Inflammatory macrophage (primary cell): ENCODE measurements at regions not wholly inside any gene's neighbourhood (a gene's known extent, or its start where the extent isn't known, plus 50 kb on each side); places are given as distances from the start of the nearest gene placed in this dataset.

Experiments
- DNase-seq, 2 donors: peaks; one replicate each; pipeline ENCODE4 v3.0.0-alpha.2; 2020 to 2022

DNA sequence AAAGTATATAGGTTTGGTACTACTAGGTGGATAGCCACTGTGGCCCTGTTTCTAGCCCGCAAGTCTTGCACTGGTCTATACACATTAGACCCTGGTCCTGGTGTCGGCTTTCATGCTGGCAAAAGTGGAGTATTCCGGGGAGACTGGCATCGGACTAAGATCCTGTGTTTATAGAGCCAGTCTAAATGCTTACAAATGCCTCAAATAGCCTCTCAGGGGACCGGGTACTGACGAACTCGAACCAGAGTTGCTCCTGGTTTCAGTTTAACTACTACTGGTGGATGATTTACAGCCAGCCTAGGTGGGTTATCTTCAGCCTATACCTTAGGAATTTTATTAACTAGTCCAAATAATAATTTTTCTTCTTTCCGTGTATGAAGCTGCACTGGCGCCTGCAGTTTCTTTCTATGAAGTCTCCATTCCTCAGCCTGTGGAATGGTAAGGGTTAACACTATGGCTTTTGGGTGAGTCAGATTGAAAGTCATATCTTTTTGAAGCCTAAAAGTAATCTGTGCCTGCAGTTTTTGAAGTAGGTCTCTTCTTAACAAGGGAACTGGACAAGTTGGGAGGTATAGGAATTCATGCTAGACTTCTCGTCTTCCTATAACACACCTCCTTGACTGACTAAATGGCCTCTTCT is 51.3 kb downstream of the OR10H4 start:
- DNase-seq, result no peak

DNA sequence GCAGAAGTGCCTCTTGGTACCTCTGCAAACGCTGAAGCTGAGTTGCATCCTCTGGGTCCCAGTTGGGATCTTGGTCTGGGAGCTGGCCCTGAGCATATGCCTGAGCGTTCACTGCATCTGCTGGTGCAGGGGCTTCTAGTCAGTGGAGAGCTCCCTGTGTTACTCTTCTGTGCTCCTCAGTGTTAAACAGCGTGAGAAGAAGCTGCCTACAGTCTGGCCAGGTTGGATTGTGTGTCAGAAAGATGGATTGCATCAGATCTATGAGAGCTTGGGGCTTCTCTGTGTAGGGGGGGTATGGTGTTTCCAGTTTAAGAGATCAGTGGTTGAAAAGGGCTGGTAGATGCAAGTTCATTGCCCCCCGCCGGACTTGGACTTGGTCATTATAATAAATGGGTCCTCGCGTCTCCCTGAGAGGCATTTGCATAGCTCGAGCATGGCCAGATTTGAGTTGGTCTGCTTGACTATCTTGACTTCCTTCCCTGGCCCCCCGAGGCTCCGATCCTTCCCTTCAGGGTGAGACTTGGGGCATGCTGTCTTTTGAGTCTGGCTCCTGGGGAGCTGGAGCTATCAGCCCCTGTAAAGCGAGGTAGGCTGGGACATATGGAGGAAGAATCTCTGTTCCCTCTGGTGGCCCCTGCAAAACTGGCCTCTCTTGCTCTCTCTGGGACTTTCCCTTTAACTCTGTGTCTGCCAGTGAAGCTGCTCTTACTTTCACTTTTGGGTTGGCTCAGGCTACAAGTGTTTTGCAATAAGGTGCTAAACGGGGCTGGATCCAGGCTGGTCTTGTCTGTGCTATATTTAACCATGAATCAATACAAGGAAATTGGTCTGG is 52.9 kb downstream of the OR10H4 start:
- peak; percentile 51 to 52 for DNase-seq

DNA sequence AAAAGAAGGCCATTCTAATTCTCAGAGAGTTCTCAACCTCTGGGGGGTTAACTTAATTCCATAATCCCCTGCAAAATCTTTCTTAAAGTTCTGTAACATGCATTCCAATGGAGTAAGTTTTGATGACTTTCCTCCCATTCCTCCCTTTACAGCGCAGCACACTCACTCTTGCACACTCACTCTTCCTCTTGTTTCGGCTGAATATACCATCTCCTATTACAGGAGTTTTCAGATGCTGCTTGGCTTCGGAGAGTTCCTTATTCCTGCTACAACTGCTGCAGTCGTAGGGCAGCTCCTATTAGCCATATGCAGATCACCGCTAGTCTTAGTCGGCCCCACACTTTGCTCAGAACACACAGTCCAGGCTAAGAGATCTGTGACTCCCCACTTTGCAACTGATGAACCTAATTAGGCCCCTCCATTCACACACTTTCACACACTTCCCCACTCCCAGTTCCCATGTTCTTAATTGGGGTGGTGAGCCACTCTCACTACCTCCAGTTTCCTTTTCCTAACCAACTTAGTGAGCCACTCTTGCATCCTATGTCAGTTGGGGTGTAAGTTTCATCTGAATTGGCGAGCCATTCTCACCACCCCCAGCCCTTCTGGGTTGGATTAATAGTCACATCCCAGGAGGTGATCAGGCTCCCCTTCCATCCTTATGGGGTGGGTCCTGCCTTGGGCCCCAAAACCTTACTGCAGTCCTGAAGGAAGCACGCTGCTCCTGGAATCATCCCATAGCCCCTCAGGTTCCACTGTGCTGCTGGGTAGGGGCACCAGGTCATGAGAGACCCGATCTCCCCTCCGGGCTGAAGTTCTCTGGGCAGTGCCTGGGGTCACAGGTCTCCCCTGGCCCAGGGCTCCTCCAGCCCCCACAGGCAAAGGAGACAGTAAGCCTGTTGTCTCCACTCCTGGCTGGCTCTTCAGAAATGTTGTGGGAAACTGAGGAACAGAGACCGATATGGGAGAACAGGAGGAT is 53.9 kb downstream of the OR10H4 start:
- DNase-seq, result peak; percentile 13 to 32

DNA sequence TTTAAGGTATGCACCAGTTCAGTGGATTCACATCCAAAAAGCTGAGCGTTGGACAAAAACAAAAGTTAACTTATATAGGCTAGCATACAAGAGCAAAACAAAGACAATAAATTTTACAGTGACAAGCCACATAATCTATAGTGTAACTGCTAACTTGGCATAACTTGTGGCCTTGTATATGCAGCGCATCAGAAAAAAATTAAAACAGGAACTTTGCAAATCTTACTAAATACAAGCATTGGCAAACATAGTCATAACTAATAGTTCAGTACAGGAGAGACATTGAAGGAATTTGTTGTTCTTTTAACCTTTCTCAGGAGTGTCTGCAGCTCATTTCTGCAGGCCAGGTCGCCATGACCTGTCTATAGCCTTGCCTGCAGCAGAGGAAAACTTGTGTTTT is 54.6 kb downstream of the OR10H4 start:
- DNase-seq, result peak; percentile 22 to 55

DNA sequence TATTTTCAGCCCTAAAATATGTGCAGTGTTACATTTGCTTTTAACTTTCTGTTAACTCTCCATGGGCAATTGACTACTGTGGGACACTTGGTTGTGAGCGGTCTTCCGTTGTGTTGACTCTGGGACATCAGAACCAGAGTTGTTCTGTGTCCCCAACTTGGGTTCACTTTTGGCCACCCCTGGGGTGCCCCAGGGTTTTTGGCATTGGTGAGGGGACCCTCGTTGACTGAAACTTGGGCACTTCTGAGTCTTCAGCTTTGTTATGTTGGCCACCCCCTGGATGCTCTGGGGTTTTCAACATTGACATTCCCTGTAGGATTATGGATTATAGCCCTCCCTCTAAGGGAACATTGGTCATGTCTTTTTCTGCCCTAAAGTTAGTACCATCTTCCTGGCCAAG is 57.1 kb downstream of the OR10H4 start:
- no peak for DNase-seq

DNA sequence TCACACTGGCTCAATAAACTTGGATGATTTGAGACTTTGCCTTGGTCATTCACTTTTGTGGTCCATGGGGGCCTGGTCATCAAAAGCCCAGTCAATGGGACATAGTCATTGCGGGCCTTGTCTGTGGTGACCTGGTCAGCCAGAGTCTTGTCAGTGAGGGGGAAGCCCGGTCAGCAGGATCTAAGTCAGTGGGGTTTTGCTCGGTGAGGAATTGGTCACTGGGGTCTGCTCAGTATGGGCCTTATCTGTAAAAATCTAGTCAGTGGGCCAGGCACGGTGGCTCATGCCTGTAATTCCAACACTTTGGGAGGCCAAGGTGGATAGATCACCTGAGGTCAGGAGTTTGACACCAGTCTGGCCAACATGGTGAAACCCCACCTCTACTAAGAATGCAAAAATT is 63.7 kb upstream of the TPM4 start:
- no peak for DNase-seq

DNA sequence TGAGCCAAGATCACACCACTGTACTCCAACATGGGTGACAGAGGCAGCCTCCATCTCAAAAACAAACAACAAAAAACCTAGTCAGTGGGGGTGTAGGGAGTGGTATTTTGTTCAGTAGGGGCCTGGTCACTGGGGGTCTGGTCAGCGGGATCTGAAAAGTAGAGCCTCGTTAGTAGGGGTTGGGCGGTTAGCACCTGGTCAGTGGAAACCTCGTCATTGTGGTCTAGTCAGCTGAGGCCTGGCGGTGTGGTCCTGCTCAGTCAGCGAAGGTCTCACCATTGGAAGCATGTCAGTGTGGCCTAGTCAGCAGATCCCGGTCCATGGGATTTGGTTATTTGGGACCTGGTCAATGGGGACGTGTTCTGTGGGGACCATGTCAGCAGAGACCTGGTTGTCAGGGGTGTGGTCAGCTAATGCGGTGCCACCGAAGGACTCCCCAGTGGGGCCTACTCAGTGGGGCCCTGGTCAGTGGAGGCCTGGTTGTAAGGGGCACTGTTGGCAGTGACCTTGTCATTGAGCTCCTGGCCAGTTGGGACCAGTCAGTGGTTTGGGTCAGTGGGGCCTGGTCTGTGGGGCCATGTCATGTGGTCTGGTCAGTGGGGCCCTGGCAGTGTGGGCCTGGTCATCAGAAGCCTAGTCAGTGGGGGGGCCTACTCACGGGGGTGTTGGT is 63.0 kb upstream of the TPM4 start:
- no peak for DNase-seq

DNA sequence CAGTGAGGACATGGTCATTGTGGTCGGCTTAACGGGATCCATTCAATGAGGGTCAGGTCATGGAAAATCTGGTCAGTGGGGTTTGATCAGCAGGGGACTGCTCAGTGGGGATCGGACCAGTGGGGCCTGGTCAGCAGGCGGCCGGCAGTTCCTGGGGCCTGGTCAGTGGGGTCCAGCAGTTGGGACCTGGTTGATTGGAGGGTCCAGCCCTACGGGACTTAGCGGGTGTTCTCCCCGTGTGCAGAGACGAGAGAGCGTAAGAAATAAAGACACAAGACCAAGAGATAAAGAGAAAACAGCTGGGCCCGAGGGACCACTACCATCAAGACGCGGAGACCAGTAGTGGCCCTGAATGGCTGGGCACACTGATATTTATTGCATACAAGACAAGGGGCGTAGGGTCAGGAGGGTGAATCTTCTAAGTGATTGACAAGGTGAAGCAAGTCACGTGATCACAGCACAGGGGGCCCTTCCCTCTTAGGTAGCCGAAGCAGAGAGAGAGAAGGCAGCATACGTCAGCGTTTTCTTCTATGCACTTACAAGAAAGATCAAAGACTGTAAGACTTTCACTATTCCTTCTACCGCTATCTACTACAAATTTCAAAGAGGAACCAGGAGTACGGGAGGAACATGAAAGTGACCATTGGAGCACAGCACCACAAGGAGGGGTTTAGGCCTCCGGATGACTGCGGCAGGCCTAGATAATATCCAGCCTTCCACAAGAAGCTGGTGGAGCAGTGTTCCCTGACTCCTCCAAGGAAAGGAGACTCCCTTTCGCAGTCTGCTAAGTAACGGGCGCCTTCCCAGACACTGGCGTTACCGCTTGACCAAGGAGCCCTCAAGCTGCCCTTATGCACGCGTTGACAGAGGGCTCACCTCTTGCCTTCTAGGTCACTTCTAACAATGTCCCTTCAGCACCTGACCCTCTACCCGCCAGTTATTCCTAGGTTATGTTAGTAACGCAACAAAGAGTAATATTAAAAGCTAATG is 62.1 kb upstream of the TPM4 start:
- no peak for DNase-seq

DNA sequence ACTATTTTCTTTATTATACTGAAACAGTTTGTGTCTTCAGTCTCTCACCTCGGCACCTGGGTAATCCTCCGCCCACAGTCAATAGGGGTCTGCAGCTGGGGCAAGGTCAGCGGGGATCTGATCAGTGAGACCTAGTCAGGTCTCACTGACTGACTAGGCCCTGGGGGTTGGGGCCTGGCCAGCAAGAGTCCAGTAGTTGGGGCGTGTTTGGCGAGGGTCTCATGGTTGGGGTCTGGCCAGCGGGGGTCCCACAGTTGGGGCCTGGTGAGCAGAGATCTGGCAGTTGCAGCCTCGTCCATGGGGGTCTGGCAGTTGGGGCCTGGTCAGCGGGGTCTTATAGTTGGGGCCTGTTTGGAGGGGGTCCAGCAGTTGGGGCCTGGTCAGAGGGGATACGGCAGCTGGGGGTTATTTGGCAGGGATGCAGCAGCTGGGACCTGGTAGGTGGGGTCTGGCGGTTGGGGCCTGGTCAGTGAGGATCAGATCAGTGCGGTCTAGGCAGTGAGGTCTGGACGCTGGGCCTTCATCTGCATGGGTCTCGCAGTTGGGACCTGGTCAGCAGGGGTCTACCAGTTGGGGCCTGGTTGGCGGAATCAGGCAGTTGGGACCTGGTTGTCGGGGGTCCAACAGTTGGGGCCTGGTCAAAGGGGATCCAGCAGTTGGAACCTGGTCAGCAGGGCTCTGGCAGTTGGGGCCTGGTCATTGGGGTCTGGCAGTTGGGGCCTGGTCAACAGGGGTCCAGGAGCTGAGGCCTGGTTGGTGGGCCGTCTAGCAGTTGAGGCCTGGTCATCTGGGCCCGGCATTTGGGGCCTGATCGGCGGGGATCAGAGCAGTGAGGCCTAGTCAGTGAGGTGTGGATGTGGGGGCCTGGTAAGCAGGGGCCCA is 61.1 kb upstream of the TPM4 start:
- DNase-seq, result no peak

DNA sequence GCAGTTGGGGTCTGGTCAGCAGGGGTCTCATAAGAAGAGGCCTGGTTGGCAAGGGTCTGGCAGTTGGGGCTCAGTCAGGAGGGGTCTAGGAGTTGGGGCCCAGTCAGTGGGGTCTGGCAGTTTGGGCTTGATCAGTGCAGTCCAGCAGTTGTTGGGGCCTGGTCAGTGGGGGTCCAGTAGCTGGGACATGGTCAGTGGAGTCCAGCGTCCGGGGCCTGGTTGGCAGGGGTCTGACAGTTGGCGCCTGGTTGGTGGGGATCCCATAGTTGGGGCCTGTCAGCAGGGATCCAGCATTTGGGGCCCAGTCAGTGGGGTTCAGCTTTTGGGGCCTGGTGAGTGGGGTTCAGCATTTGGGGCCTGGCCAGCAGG is 60.5 kb upstream of the TPM4 start:
- no peak for DNase-seq

DNA sequence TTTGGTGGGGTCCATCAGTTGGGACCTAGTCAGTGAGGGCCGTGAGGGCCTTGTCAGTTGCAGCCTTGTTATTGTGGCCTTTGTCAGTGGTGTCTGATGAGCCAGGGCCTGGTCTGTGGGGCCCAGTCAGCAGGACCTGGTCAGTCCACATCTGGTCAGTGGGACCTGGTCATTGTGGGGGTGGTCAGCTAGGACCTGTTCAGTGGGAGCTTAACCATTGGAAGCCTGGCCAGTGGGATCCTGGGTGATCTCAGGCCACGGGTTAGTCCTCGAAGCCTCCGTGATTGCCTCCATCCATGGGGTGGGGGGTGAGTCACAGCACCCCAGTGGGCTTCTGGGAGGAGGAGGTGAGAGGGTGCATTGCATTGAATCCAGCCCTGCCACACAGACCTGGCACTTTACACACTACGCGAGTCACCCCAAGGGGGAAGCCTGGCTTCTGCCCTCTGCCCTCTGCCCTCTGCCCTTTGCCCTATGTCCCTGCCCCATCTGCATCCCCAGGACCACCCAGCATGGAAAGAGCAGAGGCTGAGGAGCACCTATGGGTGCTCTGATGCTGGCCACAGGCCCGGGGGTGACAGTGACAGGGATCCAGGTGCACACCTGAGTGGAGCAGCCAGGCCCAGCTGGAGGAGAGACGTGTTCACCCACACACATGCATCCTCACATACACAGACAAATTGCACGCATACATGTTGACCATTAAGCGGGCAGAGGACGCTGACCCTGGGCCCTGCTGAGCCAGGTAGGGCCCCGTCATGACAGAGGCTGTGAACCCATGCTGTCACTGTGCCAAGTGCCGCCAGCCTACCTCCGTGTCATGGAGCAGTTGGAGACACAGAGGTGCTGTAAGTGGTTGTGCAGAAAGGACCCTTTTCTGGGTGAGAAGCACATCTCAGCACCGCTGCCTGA is 59.8 kb upstream of the TPM4 start:
- no peak for DNase-seq

DNA sequence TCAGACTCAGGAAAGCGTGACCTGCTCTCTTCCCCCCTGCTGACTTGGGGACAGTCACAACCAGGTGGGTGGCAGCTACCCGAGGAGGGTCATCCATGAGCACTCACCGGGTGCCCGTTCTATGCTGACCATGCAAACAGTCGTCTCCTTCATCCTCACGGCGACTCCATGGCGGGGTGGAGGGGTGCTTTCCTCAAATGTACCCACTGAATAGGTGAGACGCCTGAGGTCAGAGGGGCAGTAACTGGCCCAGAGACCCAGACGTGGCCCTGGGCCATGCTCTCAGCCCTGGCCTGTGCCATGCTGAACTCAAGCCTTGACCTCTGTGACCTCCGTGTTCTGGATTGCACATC is 59.2 kb upstream of the TPM4 start:
- no peak for DNase-seq

DNA sequence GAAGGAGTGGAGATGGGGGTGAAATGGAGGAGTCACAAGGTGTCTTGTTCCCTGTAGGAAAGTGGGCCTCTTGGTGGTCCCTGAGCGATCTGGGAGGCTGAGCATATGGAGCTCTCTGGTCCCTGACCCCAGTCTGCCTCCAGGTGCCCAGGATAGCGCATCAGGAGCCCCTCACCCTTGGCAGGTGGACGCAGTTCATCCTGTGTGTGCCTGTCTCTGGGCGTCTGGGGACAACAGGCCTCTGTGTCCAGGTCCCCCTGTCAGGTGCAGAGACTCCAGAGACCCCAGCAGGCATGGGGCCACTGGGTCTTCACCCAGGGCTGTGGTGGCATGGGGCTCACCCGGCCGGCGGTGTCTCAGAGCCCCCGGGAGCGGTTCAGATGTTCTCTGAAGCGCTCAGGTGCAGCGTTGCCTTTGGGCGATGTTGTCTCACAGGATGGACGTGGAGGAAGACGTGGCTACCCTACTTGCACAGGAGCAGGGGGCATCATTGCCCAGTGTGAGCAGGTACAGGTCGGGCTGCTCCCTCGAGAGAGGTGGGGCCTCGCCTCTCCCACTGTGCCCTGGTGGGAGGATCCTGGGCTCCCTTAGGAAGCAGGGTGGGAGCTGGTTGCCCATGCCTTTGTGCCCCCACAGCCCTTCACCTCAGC is 58.1 kb upstream of the TPM4 start:
- no peak for DNase-seq

DNA sequence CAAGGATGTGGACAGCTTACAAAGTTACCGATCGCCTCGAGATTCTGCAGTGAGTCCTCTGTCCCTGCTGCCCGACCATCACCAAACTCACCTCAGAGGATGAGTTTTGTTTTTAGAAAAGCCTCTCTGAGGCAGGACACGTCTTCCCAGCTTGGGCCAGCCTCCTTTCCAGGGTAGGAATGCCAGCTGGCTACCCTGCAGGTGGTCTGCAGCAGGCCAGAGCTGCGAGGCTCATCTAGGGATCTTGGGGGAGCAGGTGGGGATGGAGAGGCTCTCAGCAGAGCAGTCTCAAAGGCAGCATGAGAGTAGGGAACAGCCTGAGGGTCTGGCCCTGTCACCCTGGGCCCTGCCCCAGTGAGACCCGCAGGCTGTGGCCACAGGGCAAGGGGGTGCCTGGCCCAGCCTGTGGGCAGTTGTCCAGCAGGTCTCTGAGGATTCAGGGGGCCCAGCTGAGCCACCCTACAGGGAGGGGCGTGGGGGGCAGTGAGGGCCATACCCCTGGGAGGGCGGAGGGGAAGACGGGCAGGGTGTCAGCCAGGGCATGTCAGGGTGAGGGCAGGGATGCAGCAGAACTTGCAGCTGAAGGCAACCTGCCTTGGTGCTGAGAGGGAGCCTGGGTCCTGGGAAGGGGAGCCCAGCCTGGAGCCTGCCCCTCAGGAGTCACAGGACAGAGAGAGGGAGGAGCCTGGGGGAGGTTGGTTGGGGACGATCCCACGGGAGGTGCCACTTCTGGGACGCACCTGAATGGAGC is 57.3 kb upstream of the TPM4 start:
- no peak for DNase-seq

DNA sequence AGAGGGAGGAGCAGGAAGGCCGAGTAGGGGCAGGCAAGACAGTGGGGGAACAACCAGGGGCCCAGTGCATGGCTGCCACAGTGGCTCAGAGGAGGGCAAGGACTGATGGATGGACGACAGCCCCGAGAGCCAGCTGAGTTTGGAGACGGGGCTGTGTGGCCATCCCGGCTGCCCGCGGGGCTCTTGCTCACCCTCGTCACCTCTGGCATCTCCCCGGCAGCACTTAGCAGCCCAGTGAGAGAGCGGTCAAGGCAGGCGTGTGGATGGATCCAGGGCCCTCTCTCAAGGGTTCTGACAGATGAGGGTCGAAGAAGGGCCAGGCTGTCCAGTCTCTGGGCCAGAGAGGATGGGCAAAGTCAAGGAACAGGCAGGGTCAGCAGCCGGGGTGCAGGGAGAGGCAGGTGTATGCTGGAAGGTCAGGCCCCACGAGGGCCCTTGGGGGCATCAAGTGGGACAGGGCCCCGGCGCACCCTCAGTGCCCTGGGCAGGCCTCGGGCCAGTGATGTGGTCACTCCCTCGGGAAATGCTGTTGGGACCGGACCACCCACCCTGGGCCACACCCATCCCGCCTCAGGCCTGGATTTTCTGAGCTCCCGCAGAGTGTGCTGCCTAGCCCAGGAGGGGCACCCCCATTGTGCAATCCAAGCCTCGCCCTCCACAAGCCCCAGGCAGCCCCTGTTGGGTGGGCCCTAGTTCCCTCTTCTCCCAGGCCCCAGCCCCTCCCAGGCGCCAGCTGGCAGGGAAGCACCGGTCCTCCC is 56.4 kb upstream of the TPM4 start:
- no peak for DNase-seq

DNA sequence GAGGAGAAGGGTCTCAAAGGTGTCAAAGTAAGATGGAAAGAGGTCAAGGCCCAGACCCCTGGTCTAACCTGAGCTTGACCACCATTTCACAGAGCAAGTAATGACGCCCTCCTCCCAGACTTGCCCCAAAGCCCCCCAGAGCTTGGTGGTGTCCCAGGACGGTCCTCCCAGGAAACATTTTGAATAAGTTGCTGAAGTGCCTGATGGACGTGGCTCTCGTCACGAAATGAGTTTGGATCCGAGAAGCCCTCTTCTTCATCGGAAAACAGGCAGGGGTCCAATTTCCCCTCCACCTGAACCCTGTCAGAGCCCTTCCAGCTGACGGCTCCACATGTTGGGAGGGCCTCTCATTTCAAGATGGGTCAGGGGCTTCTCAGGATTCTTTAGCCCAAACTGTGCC is 54.5 kb upstream of the TPM4 start:
- DNase-seq, result no peak

DNA sequence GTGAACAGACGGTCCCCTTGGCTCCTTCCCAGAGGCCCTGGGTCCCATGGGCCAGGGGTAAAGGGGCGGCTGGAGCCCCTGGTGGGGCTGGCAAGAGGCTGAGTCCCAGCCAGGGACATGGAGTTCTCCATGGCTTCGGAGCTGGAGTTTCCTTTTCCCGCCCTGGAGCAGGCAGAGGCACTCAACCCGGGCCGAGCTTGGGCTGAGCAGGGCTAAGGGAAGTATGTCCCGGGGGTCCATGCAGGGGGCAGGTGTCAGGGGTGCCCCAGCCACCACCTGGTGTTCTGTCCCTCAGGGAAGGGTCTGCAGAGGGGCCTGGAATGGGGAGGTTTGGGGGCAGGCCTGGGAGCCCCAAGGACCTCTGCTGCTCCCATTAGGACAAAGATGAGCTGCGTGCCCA is 54.0 kb upstream of the TPM4 start:
- no peak for DNase-seq
